Smooth muscle cell (in vitro differentiated cells): ENCODE measurements at regions not wholly inside any gene's neighbourhood (a gene's known extent, or its start where the extent isn't known, plus 50 kb on each side); places are given as distances from the start of the nearest gene placed in this dataset.

ENCODE experiments used
- DNase-seq: peaks from one replicate; lab custom pipeline; 2025; ENCODE audit not compliant: unreplicated experiment; lab: John Stamatoyannopoulos, UW
- H2AFZ ChIP-seq: fragments of 200-600 bp; sonication (generic); 2 replicates; pipeline ENCODE4 v1.6.0; 2016; ENCODE audit warnings: antibody characterized with exemption, low read depth, mild to moderate bottlenecking
- H3F3A ChIP-seq: fragments of 200-600 bp; sonication (generic); 2 replicates; pipeline ENCODE4 v1.6.0; 2017; ENCODE audit warnings: antibody characterized with exemption, low read depth
- H3K27ac ChIP-seq: fragments of 200-600 bp; sonication (generic); 2 replicates; pipeline ENCODE4 v1.5.1; 2016; ENCODE audit warnings: low read depth, mild to moderate bottlenecking
- H3K27me3 ChIP-seq: fragments of 200-600 bp; sonication (generic); 2 replicates; pipeline ENCODE4 v1.6.1; 2016; ENCODE audit warnings: low read depth, mild to moderate bottlenecking
- H3K36me3 ChIP-seq: fragments of 200-600 bp; sonication (generic); 2 replicates; pipeline ENCODE4 v1.5.1; 2016; ENCODE audit warnings: low read depth
- H3K4me1 ChIP-seq: fragments of 200-600 bp; sonication (generic); 2 replicates; pipeline ENCODE4 v1.5.1; 2016; ENCODE audit warnings: low read depth
- H3K4me2 ChIP-seq: fragments of 200-600 bp; sonication (generic); 2 replicates; pipeline ENCODE4 v1.6.0; 2016; ENCODE audit warnings: mild to moderate bottlenecking
- H3K4me3 ChIP-seq: fragments of 200-600 bp; sonication (generic); 2 replicates; pipeline ENCODE4 v1.5.1; 2016; ENCODE audit warnings: mild to moderate bottlenecking
- H3K79me2 ChIP-seq: fragments of 200-600 bp; sonication (generic); 2 replicates; pipeline ENCODE4 v1.6.0; 2016; ENCODE audit warnings: low read depth, mild to moderate bottlenecking
- H3K9ac ChIP-seq: fragments of 200-600 bp; sonication (generic); 2 replicates; pipeline ENCODE4 v1.6.0; 2016; ENCODE audit warnings: low read depth
- H3K9me3 ChIP-seq: fragments of 200-600 bp; sonication (generic); replicated peaks from 2 replicates; pipeline ENCODE4 v1.5.1; 2016; ENCODE audit warnings: low read depth
- H4K20me1 ChIP-seq: fragments of 200-600 bp; sonication (generic); 2 replicates; pipeline ENCODE4 v1.6.0; 2016; ENCODE audit warnings: low read depth
- WGBS: methylation state at CpG from one replicate; pipeline ENCODE4 v1.1.7; 2016; ENCODE audit warnings: low lambda C conversion rate; 5-methylcytosine and 5-hydroxymethylcytosine counted together
- TF ChIP-seq, protein P1 (sequence below): fragments of 200-600 bp; sonication (generic); IDR thresholded peaks from 2 replicates; pipeline ENCODE4 v1.5.1; 2017; ENCODE audit warnings: borderline replicate concordance, mild to moderate bottlenecking, antibody characterized with exemption; ENCODE audit not compliant: insufficient read depth, poor library complexity, severe bottlenecking

DNA sequence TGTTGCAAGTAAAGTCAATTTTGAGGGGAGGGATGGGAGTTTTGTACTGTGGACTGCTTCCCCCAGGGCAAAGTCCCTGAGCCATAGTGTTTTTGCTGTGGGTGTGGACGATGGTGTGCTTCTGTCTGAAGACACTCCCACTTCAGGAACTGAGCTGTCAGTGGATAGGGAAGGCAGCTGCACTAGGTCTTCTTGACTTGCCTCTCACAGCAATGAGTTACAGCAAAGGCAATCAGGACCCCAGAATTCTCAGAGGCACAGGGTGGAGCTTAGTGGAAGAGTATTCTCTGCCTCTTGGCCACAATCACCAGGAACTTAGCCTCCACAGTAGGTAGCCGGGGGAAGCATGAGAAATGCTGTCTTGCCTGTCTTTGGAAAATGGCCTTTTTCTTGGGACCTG is 1416.6 kb upstream of the MIR17HG start:
- Histone ChIP-seq H3K27me3 (no peaks in the 10 kb centered on the region), H4K20me1 (no peaks in the 10 kb centered on the region), H2AFZ (peak overlapping the region; percentile 50), H3K9ac (no peak overlapping the region), H3K79me2 (no peaks in the 10 kb centered on the region), H3K4me1 (no peaks in the 10 kb centered on the region), H3K27ac (no peak overlapping the region), H3K9me3 (no peaks in the 10 kb centered on the region), H3K36me3 (no peaks in the 10 kb centered on the region), H3K4me3 (no peak overlapping the region), H3F3A (no peaks in the 10 kb centered on the region), H3K4me2 (no peak overlapping the region)
- WGBS = 64% methylated on average over 2 of the region's 2 CpGs
- DNase-seq = no peak
- TF ChIP-seq, protein P1, sequence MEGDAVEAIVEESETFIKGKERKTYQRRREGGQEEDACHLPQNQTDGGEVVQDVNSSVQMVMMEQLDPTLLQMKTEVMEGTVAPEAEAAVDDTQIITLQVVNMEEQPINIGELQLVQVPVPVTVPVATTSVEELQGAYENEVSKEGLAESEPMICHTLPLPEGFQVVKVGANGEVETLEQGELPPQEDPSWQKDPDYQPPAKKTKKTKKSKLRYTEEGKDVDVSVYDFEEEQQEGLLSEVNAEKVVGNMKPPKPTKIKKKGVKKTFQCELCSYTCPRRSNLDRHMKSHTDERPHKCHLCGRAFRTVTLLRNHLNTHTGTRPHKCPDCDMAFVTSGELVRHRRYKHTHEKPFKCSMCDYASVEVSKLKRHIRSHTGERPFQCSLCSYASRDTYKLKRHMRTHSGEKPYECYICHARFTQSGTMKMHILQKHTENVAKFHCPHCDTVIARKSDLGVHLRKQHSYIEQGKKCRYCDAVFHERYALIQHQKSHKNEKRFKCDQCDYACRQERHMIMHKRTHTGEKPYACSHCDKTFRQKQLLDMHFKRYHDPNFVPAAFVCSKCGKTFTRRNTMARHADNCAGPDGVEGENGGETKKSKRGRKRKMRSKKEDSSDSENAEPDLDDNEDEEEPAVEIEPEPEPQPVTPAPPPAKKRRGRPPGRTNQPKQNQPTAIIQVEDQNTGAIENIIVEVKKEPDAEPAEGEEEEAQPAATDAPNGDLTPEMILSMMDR = no peak

- H3K36me3 ChIP-seq = no peaks in the 10 kb centered on the region
- H3K4me2 ChIP-seq = no peak overlapping the region
- DNase-seq = no peak
- TF ChIP-seq, protein P1 = no peak
- no peaks in the 10 kb centered on the region for H4K20me1 ChIP-seq
- H3K79me2 ChIP-seq = no peaks in the 10 kb centered on the region
- 93% methylated on average over 4 of the region's 8 CpGs for WGBS
- H3K4me1 ChIP-seq = no peaks in the 10 kb centered on the region
- no peaks in the 10 kb centered on the region for H3F3A ChIP-seq
- H3K4me3 ChIP-seq = no peak overlapping the region
- no peaks in the 10 kb centered on the region for H3K9me3 ChIP-seq
- H3K9ac ChIP-seq = no peak overlapping the region
- H2AFZ ChIP-seq = no peak overlapping the region
- H3K27ac ChIP-seq = no peak overlapping the region
- no peaks in the 10 kb centered on the region for H3K27me3 ChIP-seq
Measured at GRCh38 chr13:89932902-89933301, 1414.6 kb upstream of the MIR17HG start.

- TF ChIP-seq, protein P1 = no peak
- Histone ChIP-seq H3K27ac (no peak overlapping the region), H3K9me3 (no peaks in the 10 kb centered on the region), H3K4me3 (no peak overlapping the region), H4K20me1 (no peaks in the 10 kb centered on the region), H3K4me2 (no peak overlapping the region), H3K79me2 (no peaks in the 10 kb centered on the region), H3K27me3 (no peaks in the 10 kb centered on the region), H2AFZ (no peak overlapping the region), H3K4me1 (no peaks in the 10 kb centered on the region), H3F3A (no peaks in the 10 kb centered on the region), H3K9ac (no peak overlapping the region), H3K36me3 (no peaks in the 10 kb centered on the region)
- WGBS = 76% methylated on average over 4 of the region's 4 CpGs
- no peak for DNase-seq
Measured at GRCh38 chr13:89936256-89936655, 1411.2 kb upstream of the MIR17HG start.

GRCh38 chr13:89937420-89937819 is 1410.1 kb upstream of the MIR17HG start:
- H3K36me3 ChIP-seq = no peaks in the 10 kb centered on the region
- no peaks in the 10 kb centered on the region for H4K20me1 ChIP-seq
- no peak for DNase-seq
- no peaks in the 10 kb centered on the region for H3K9me3 ChIP-seq
- TF ChIP-seq, protein P1 = no peak
- H3F3A ChIP-seq = no peaks in the 10 kb centered on the region
- H3K27me3 ChIP-seq = no peaks in the 10 kb centered on the region
- H3K27ac ChIP-seq = no peak overlapping the region
- no peak overlapping the region for H3K4me3 ChIP-seq
- H2AFZ ChIP-seq = no peak overlapping the region
- H3K4me1 ChIP-seq = no peaks in the 10 kb centered on the region
- no peak overlapping the region for H3K9ac ChIP-seq
- H3K4me2 ChIP-seq = no peak overlapping the region
- 88% methylated on average over 3 of the region's 3 CpGs for WGBS
- no peaks in the 10 kb centered on the region for H3K79me2 ChIP-seq
